OCI-LY3 (cell line): ENCODE measurements at regions not wholly inside any gene's neighbourhood (a gene's known extent, or its start where the extent isn't known, plus 50 kb on each side); places are given as distances from the start of the nearest gene placed in this dataset.

Source experiments
- H2AFZ ChIP-seq: fragments of 200-600, 300-600 bp; shearing (Covaris generic); 2 replicates; pipeline ENCODE4 v1.6.0; 2014; ENCODE audit warnings: antibody characterized with exemption, low read depth, low read length
- H3K27ac ChIP-seq: fragments of 200-600, 300-600 bp; sonication (generic); 2 replicates; pipeline ENCODE4 v1.5.1; 2014; ENCODE audit warnings: mild to moderate bottlenecking, low read length, moderate library complexity, mixed read lengths
- H3K27me3 ChIP-seq: fragments of 200-600, 300-600 bp; sonication (generic); 2 replicates; pipeline ENCODE4 v1.6.1; 2014; ENCODE audit warnings: low read depth, low read length, mixed read lengths
- H3K36me3 ChIP-seq: fragments of 200-600, 300-600 bp; sonication (generic); replicated peaks from 2 replicates; pipeline ENCODE3; 2014; ENCODE audit warnings: low read depth, low read length, mixed read lengths
- H3K4me1 ChIP-seq: fragments of 300-600, 200-600 bp; sonication (generic); 2 replicates; pipeline ENCODE4 v1.6.1; 2014; ENCODE audit warnings: low read length, mixed read lengths
- H3K4me2 ChIP-seq: fragments of 200-600, 300-600 bp; sonication (generic); 2 replicates; pipeline ENCODE4 v1.6.1; 2014; ENCODE audit warnings: low read length, mixed read lengths
- H3K4me3 ChIP-seq: fragments of 300-600, 200-600 bp; sonication (generic); 2 replicates; pipeline ENCODE4 v1.5.1; 2014; ENCODE audit warnings: antibody characterized with exemption, mild to moderate bottlenecking, low read length, moderate library complexity
- H3K79me2 ChIP-seq: fragments of 300-600, 200-600 bp; shearing (Covaris generic); 2 replicates; pipeline ENCODE4 v1.6.1; 2014; ENCODE audit warnings: mild to moderate bottlenecking, low read length, mixed read lengths
- H3K9ac ChIP-seq: fragments of 300-600, 200-600 bp; shearing (Covaris generic); 2 replicates; pipeline ENCODE4 v1.6.0; 2014; ENCODE audit warnings: mild to moderate bottlenecking, low read length, moderate library complexity
- H3K9me3 ChIP-seq: fragments of 200-600, 300-600 bp; shearing (Covaris generic); 2 replicates; pipeline ENCODE4 v1.6.1; 2014; ENCODE audit warnings: low read length, mixed read lengths; ENCODE audit not compliant: insufficient read depth
- H4K20me1 ChIP-seq: fragments of 200-600, 300-600 bp; sonication (generic); 2 replicates; pipeline ENCODE4 v1.6.1; 2016; ENCODE audit warnings: low read length, mixed read lengths; ENCODE audit not compliant: insufficient read depth
- EZH2phosphoT487 ChIP-seq: fragments of 200-600 bp; shearing (Covaris generic); IDR thresholded peaks from 2 replicates; pipeline ENCODE4 v1.6.1; 2018; ENCODE audit warnings: antibody characterized with exemption, mixed run types, low read depth
- TF ChIP-seq, protein P1 (sequence below): fragments of 200-600, 300-600 bp; sonication (generic); IDR thresholded peaks from 2 replicates; pipeline ENCODE4 v1.5.1; 2014; ENCODE audit warnings: antibody characterized with exemption, low read length, low read depth

DNA sequence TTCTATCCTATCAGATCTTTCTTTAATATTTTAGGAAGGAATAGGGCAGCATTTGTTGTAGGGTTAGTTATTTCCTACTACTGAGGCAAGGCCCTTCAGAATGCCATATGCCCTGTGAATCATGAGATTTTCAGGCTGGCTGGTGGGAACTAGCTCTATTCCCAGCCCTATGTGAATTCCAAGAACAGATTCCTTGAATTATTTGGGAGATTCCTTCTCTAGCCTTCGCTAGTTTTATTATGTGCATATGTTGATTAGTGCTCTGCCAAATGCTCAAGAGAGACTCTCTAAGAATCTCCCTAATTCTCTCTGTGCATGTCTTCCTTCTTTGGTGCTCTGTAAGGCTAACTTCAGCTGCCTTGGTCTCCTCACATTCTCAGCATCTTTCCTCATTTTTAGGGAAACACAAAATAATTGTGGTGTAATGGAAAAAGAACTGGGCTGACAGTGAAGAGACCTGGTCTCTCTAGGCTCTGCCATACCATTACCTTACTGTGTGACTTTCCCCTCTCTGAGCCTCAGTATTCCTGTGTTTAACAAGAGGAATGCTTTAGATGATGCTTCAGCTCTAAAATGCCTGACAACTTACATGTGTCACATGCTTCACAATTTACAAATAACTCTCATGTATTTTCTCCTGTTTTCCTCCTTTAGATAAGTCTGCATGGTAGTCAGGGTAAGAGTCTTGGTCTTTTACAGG lies 79.7 kb downstream of the VMA21 start:
- no peaks in the 10 kb centered on the region for H3K79me2 ChIP-seq
- no peak for TF ChIP-seq EZH2phosphoT487
- TF ChIP-seq, protein P1, sequence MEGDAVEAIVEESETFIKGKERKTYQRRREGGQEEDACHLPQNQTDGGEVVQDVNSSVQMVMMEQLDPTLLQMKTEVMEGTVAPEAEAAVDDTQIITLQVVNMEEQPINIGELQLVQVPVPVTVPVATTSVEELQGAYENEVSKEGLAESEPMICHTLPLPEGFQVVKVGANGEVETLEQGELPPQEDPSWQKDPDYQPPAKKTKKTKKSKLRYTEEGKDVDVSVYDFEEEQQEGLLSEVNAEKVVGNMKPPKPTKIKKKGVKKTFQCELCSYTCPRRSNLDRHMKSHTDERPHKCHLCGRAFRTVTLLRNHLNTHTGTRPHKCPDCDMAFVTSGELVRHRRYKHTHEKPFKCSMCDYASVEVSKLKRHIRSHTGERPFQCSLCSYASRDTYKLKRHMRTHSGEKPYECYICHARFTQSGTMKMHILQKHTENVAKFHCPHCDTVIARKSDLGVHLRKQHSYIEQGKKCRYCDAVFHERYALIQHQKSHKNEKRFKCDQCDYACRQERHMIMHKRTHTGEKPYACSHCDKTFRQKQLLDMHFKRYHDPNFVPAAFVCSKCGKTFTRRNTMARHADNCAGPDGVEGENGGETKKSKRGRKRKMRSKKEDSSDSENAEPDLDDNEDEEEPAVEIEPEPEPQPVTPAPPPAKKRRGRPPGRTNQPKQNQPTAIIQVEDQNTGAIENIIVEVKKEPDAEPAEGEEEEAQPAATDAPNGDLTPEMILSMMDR = no peak

DNA sequence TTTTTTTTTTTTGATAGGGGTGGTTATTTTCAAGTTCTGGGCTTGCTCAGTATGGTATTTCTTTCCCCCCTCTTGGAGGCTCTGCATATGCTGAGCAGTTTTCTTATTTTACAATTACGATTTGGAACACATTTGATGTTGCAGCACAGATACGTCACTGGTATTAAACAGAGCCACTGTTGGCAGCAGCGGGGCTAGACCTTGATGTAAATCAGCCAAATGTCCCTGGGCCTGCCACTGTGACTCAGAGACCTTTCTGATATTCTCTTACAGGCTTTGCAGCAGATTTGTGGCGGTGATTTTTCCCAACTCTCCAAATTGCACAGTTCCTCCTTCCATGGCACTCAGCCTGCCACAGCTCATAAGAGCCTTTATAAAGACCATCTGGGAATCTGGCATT lies 81.1 kb downstream of the VMA21 start:
- no peaks in the 10 kb centered on the region for H4K20me1 ChIP-seq
- H3K4me3 ChIP-seq = no peak overlapping the region
- H3K4me1 ChIP-seq = no peaks in the 10 kb centered on the region
- H3K27me3 ChIP-seq = no peaks in the 10 kb centered on the region
- no peak overlapping the region for H3K9ac ChIP-seq
- no peak overlapping the region for H3K4me2 ChIP-seq
- TF ChIP-seq, protein P1 = no peak
- TF ChIP-seq EZH2phosphoT487 = no peak
- H3K79me2 ChIP-seq = no peaks in the 10 kb centered on the region
- H3K27ac ChIP-seq = no peak overlapping the region
- H3K36me3 ChIP-seq = no peaks in the 10 kb centered on the region
- no peak overlapping the region for H2AFZ ChIP-seq
- no peaks in the 10 kb centered on the region for H3K9me3 ChIP-seq

More for the DNA sequence above, 79.7 kb downstream of the VMA21 start:
- H3K4me2 ChIP-seq = no peak overlapping the region
- H3K4me1 ChIP-seq = no peaks in the 10 kb centered on the region
- H3K4me3 ChIP-seq = no peak overlapping the region
- H3K9me3 ChIP-seq = no peaks in the 10 kb centered on the region
- H3K27me3 ChIP-seq = no peaks in the 10 kb centered on the region
- H3K9ac ChIP-seq = no peak overlapping the region
- no peaks in the 10 kb centered on the region for H3K36me3 ChIP-seq
- no peaks in the 10 kb centered on the region for H4K20me1 ChIP-seq
- H2AFZ ChIP-seq = no peak overlapping the region
- no peak overlapping the region for H3K27ac ChIP-seq

DNA sequence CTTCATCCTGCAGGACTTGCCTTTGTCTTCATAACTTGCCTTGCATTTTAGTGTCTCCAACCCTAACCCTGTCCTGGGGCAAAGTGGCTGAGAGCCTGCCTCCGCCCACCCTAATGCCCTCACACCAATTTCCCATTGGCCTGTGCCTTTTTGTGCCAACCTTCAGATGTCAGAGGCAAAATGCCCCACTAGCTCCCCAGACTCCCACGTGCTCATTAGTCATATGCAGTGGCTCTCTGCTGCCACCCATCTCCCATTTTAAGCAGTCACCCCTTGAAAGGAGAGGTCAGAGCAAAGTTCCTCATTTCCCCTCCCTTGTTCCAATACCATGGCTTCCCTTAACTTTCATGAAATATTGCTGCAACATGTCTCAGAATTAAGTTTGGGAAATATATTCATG lies 74.8 kb upstream of the PASD1 start:
- no peaks in the 10 kb centered on the region for H3K79me2 ChIP-seq
- H3K4me2 ChIP-seq = no peak overlapping the region
- TF ChIP-seq, protein P1 = peak; percentile 64
- no peak for TF ChIP-seq EZH2phosphoT487
- peak overlapping the region; percentile 70; the same call in 1 of the 2 replicates for H2AFZ ChIP-seq
- H3K27me3 ChIP-seq = no peaks in the 10 kb centered on the region
- H3K4me1 ChIP-seq = peaks cover 8% of the 10 kb centered on the region; the same call in 1 of the 2 replicates
- H4K20me1 ChIP-seq = no peaks in the 10 kb centered on the region
- H3K9me3 ChIP-seq = no peaks in the 10 kb centered on the region
- no peaks in the 10 kb centered on the region for H3K36me3 ChIP-seq
- H3K9ac ChIP-seq = no peak overlapping the region
- no peak overlapping the region for H3K4me3 ChIP-seq
- H3K27ac ChIP-seq = no peak overlapping the region

DNA sequence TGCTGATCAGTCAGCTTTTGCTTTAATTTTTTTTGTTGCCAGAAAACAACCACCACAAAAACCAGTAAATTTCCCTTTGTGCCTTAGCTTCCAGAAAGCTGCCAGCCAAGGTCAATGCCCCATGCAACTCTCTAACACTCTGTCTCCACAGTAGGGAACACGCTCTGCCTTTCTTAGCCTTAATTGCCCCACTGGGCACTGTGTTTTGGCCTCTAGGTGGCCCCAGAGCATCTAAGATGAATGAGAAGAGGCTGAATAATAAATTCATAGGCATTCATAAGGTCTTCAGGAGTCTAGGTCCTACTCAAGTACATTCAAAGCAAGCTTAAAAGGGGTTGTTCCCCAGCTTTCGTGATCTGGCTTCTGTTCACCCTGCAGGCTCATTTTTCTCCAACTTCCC lies 57.7 kb upstream of the PASD1 start:
- H3K27me3 ChIP-seq = no peaks in the 10 kb centered on the region
- H2AFZ ChIP-seq = no peak overlapping the region
- H3K9me3 ChIP-seq = no peaks in the 10 kb centered on the region
- no peak overlapping the region for H3K9ac ChIP-seq
- H3K36me3 ChIP-seq = no peaks in the 10 kb centered on the region
- H3K4me3 ChIP-seq = no peak overlapping the region
- H3K4me2 ChIP-seq = no peak overlapping the region
- no peaks in the 10 kb centered on the region for H3K79me2 ChIP-seq
- no peaks in the 10 kb centered on the region for H4K20me1 ChIP-seq
- no peak overlapping the region for H3K27ac ChIP-seq
- no peaks in the 10 kb centered on the region for H3K4me1 ChIP-seq
- TF ChIP-seq, protein P1 = peak; percentile 53
- TF ChIP-seq EZH2phosphoT487 = no peak
